ENCODE measurements at regions not wholly inside any gene's neighbourhood (a gene's known extent, or its start where the extent isn't known, plus 50 kb on each side); places are given as distances from the start of the nearest gene placed in this dataset.
A peak's percentile ranks its signal among the peaks of the same experiment; 100 is the strongest.
"Not testable (repeated sequence)": the region's sequence is repeated elsewhere in the genome, so short reads cannot be mapped to it uniquely, and the experiment has no call there.

DNA sequence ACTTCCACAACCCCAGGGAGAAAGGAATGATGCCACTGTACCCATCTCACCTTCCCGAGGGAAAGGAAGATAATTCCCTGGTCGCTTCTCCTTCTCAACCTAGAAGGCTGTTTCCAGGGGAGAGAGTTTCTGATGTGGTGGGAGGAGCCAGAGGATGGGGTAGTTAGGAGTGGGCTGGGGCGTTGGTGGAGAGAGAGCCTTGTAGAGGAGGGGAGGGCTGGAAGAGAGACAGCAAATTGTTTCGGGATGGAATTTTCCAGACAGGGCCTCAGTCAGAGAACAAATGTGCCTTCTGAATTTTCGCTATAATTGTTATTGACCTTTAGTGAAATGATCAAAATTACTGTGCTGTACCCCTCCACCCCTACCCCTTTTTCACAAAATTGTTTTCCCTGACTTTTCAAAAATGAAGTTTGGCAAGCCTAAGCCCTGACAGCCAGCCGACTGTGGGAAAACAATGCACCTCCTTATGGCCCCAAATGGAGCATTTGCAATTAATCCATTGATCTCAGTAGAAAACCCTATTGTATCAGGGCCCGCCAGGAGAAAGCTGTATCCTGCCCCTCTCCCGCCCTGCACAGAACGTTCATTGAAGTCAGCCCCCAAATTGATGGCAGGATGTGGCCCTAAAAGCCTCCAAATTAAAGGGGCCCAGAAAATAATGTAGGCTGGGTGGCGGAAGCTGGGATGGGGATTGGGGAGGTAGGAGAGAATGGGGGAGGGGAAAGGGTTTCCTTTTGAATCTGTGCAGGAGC lies 69.1 kb upstream of the JUN start:
- TF ChIP-seq MYC (IDR thresholded peaks at IDR 0.05; ENCODE audit: low read depth, low read length) (no peak), POLR2A (IDR thresholded peaks at IDR 0.05; ENCODE audit: extremely low read depth, insufficient read length) (no peak)
- TF ChIP-seq, protein P1, sequence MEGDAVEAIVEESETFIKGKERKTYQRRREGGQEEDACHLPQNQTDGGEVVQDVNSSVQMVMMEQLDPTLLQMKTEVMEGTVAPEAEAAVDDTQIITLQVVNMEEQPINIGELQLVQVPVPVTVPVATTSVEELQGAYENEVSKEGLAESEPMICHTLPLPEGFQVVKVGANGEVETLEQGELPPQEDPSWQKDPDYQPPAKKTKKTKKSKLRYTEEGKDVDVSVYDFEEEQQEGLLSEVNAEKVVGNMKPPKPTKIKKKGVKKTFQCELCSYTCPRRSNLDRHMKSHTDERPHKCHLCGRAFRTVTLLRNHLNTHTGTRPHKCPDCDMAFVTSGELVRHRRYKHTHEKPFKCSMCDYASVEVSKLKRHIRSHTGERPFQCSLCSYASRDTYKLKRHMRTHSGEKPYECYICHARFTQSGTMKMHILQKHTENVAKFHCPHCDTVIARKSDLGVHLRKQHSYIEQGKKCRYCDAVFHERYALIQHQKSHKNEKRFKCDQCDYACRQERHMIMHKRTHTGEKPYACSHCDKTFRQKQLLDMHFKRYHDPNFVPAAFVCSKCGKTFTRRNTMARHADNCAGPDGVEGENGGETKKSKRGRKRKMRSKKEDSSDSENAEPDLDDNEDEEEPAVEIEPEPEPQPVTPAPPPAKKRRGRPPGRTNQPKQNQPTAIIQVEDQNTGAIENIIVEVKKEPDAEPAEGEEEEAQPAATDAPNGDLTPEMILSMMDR (IDR thresholded peaks at IDR 0.05; ENCODE audit: low read depth, low read length), result no peak
- TF ChIP-seq, protein P2, sequence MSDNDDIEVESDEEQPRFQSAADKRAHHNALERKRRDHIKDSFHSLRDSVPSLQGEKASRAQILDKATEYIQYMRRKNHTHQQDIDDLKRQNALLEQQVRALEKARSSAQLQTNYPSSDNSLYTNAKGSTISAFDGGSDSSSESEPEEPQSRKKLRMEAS (IDR thresholded peaks at IDR 0.05; ENCODE audit: low read depth, low read length), result no peak
- H3K4me3 ChIP-seq (ENCODE audit: low read depth, low read length), result no peak overlapping the region
- DNase-seq (ENCODE audit: low read depth), result no peak

DNA sequence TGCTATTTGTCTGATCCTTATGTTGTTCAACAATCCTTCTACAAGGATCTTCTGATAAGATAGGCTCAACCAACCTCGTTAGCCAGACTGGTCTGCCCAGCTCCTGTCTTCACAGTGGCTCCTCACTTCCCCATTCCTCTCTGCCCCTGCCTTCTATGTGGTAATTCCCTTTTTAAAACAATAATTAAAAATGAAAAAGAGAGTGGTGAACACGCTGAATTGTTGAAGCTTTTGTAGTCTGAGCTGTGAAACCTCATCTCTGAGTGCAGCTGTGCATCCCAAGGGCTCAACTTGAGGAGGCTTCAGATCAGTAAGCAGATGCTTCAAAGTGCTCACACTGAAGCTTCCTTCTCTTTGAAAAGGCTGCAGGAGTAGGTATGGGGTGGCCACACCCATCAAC lies 70.7 kb upstream of the JUN start:
- no peak overlapping the region for H3K4me3 ChIP-seq (ENCODE audit: low read depth, low read length)
- TF ChIP-seq, protein P2 (IDR thresholded peaks at IDR 0.05; ENCODE audit: low read depth, low read length), result no peak
- TF ChIP-seq POLR2A (IDR thresholded peaks at IDR 0.05; ENCODE audit: extremely low read depth, insufficient read length) (no peak), MYC (IDR thresholded peaks at IDR 0.05; ENCODE audit: low read depth, low read length) (no peak)
- TF ChIP-seq, protein P1 (IDR thresholded peaks at IDR 0.05; ENCODE audit: low read depth, low read length), result no peak
- DNase-seq (ENCODE audit: low read depth), result peak; percentile 64

DNA sequence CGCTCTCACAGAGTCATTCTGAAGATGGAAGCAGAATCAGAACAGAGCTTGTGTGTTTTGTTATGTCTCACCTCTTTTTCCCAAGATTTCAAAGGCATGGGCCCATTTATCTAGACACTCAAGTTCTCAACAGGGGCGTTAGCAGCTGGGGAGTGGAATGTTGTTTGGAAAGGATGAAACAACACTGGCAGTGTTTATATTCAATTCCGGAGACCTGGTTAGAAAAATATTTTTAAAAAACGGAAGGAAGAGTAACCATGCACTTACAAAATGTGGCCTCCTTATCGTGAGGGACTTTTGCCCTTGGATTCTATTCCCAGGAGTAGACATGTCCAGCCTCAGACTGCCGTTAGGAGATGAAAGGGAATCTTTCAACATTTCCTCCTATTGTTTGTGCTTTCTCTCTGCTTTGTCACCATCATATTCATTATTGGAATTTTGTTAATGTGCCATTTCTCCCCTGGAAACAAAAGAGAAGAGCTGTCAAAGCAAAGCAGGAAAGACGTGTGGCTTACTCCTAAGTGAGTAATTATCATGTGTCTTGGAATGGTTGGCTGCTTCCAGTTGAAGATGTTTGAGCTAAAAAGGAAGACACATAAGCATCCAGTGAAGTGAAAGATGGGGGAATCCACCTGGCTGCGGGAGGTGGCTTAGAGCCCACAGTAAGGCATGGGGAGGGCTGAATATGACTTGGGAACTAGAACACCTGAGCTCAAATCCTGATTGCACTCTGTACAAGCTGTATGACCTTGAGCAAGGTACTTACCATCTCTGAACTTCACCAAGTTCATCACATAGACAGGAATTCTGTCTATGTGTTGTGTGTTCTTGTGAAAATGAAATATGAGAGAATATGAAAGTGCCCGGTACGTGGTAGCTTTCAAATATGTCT lies 71.7 kb upstream of the JUN start:
- no peak for DNase-seq (ENCODE audit: low read depth)
- TF ChIP-seq, protein P2 (IDR thresholded peaks at IDR 0.05; ENCODE audit: low read depth, low read length), result no peak
- TF ChIP-seq, protein P1 (IDR thresholded peaks at IDR 0.05; ENCODE audit: low read depth, low read length), result no peak
- no peak for TF ChIP-seq POLR2A (IDR thresholded peaks at IDR 0.05; ENCODE audit: extremely low read depth, insufficient read length)
- TF ChIP-seq MYC (IDR thresholded peaks at IDR 0.05; ENCODE audit: low read depth, low read length), result no peak
- H3K4me3 ChIP-seq (ENCODE audit: low read depth, low read length), result no peak overlapping the region

DNA sequence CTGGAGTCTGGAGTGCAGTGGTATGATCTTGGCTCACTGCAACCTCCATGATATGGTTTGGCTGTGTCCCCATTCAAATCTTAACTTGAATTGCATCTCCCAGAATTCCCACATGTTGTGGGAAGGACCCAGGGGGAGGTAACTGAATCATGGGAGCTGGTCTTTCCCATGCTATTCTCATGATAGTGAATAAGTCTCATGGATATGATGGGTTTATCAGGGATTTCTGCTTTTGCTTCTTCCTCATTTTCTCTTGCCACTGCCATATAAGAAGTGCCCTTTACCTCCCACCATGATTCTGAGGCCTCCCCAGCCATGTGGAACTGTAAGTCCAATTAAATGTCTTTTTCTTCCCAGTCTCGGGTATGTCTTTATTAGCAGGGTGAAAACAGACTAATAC lies 72.4 kb upstream of the JUN start:
- not testable (repeated sequence) for H3K4me3 ChIP-seq (ENCODE audit: low read depth, low read length); DNase-seq (ENCODE audit: low read depth)

DNA sequence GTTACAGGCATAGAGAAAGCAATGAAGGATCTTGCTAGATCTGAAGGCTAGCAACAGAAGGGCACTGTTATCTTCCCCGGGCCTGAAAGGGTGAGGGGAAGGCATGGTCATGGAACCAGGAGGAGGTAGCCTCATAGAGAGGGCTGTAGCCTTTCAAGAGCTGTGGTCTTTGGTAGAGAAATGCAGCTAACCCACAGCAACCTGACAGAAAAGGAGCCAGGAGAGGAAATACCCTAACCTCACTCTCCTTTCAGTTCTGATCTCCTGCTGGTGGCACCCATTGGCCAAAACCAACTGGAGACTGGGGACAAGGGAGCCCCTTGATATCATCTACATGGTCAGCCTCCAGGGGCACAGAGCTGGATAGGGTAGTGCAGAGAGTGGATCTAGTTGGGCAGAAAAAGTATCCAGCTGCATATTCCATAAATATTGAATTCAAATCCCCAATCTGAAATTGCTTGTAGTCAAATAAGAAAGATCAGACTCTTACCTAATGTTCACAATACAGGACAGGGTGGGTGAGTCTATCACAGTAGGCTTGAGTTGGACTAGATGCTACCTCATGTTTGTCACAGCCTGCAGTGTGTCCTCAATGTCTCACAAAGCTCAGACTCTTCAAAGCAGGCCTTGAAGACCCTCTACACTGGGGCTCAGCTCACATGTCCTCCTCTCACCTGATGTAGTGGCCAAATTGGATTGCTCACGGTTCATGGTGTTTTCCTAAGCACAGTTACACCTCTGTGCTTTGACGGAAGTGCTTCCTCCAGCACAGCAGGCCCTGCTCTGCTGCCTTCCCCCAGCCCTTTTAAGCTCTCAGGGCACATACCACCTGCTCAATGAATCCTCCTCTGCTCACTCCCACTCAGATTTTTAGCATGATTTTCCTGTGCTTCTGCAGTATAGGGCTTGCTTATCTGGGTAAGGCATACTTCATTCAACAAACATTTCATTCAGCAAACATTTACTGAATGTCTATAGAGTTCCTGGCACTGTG lies 74.1 kb upstream of the JUN start:
- TF ChIP-seq, protein P2 (IDR thresholded peaks at IDR 0.05; ENCODE audit: low read depth, low read length), result no peak
- TF ChIP-seq POLR2A (IDR thresholded peaks at IDR 0.05; ENCODE audit: extremely low read depth, insufficient read length) (no peak), MYC (IDR thresholded peaks at IDR 0.05; ENCODE audit: low read depth, low read length) (no peak)
- TF ChIP-seq, protein P1 (IDR thresholded peaks at IDR 0.05; ENCODE audit: low read depth, low read length), result no peak
- no peak overlapping the region for H3K4me3 ChIP-seq (ENCODE audit: low read depth, low read length)
- DNase-seq (ENCODE audit: low read depth), result no peak

Data from NB4 (cell line).